Frontal cortex (tissue), 3 donors: ENCODE measurements at regions not wholly inside any gene's neighbourhood (a gene's known extent, or its start where the extent isn't known, plus 50 kb on each side); places are given as distances from the start of the nearest gene placed in this dataset.
"Not testable (repeated sequence)": the region's sequence is repeated elsewhere in the genome, so short reads cannot be mapped to it uniquely, and the experiment has no call there.

ENCODE experiments used
- DNase-seq, 2 donors: peaks; one replicate each; pipeline ENCODE4 v3.0.0; 2012; ENCODE audit warnings: low spot score in 2 of 2
- FAIRE-seq: peaks from 2 replicates; lab custom pipeline; 2012; peaks lifted over from hg19 to GRCh38; lab: Jason Lieb, UNC
- donor health status: control.
- donor health status: control.
- donor health status: control.

GRCh38 chr13:50522506-50522905, 321.0 kb downstream of the DLEU7 start:
- DNase-seq (no peak), FAIRE-seq (no peak)

GRCh38 chr13:50523307-50523706, 320.2 kb downstream of the DLEU7 start:
- DNase-seq (no peak), FAIRE-seq (no peak)

- FAIRE-seq (no peak), DNase-seq (no peak)
Observed at GRCh38 chr13:50524560-50524959, 318.9 kb downstream of the DLEU7 start.

- DNase-seq (no peak), FAIRE-seq (no peak)
Observed at GRCh38 chr13:50526661-50527071, 316.8 kb downstream of the DLEU7 start.

GRCh38 chr13:50527188-50527587, 316.3 kb downstream of the DLEU7 start:
- FAIRE-seq: no peak
- no peak for DNase-seq

GRCh38 chr13:50527612-50528509, 315.6 kb downstream of the DLEU7 start:
- DNase-seq (no peak), FAIRE-seq (no peak)

- DNase-seq (peak in 1 of 2 donors; percentile 21), FAIRE-seq (no peak)
Observed at GRCh38 chr13:50529154-50529882, 314.2 kb downstream of the DLEU7 start.

- DNase-seq (peak in 1 of 2 donors; percentile 14), FAIRE-seq (peak; percentile 49)
Observed at GRCh38 chr13:50531917-50532899, 311.3 kb downstream of the DLEU7 start.

- DNase-seq (no peak), FAIRE-seq (no peak)
Observed at GRCh38 chr13:50535050-50535449, 308.4 kb downstream of the DLEU7 start.

GRCh38 chr13:50537029-50537428, 306.5 kb downstream of the DLEU7 start:
- FAIRE-seq (no peak), DNase-seq (no peak)

GRCh38 chr13:50539791-50540530, 303.5 kb downstream of the DLEU7 start:
- no peak for FAIRE-seq

GRCh38 chr13:50543141-50543540, 300.4 kb downstream of the DLEU7 start:
- DNase-seq (no peak), FAIRE-seq (no peak)

More at GRCh38 chr13:50539791-50540530, 303.5 kb downstream of the DLEU7 start:
- no peak for DNase-seq

- FAIRE-seq (no peak), DNase-seq (no peak)
Observed at GRCh38 chr13:50543782-50544181, 299.7 kb downstream of the DLEU7 start.

GRCh38 chr13:50544211-50544610, 299.3 kb downstream of the DLEU7 start:
- DNase-seq (no peak), FAIRE-seq (no peak)

GRCh38 chr13:50547175-50547574, 296.3 kb downstream of the DLEU7 start:
- not testable (repeated sequence) for DNase-seq, FAIRE-seq

GRCh38 chr13:50548586-50548985, 294.9 kb downstream of the DLEU7 start:
- no peak for FAIRE-seq
- DNase-seq: no peak

GRCh38 chr13:50549221-50549942, 294.1 kb downstream of the DLEU7 start:
- no peak for FAIRE-seq
- no peak for DNase-seq

- FAIRE-seq (no peak), DNase-seq (no peak)
Observed at GRCh38 chr13:50550151-50550550, 293.3 kb downstream of the DLEU7 start.
